Parathyroid adenoma (tissue), 2 donors: ENCODE measurements at regions not wholly inside any gene's neighbourhood (a gene's known extent, or its start where the extent isn't known, plus 50 kb on each side); places are given as distances from the start of the nearest gene placed in this dataset.

Experiments
- H2AFZ ChIP-seq: fragments of 300-600 bp; sonication (generic); one replicate; pipeline ENCODE4 v1.7.0; 2017; ENCODE audit warnings: antibody characterized with exemption, mild to moderate bottlenecking
- H3K27ac ChIP-seq: fragments of 300-600 bp; sonication (generic); one replicate; pipeline ENCODE4 v1.7.0; 2017
- H3K27me3 ChIP-seq: fragments of 300-600 bp; sonication (generic); one replicate; pipeline ENCODE4 v1.7.0; 2017; ENCODE audit warnings: low read length; ENCODE audit not compliant: control insufficient read depth, insufficient read depth
- H3K36me3 ChIP-seq: fragments of 300-600 bp; sonication (generic); one replicate; pipeline ENCODE4 v1.7.0; 2017; ENCODE audit warnings: low read length; ENCODE audit not compliant: control insufficient read depth, insufficient read depth
- H3K4me1 ChIP-seq: fragments of 300-600 bp; sonication (generic); one replicate; pipeline ENCODE4 v1.7.0; 2017; ENCODE audit warnings: control low read depth
- H3K4me2 ChIP-seq: fragments of 300-600 bp; sonication (generic); one replicate; pipeline ENCODE4 v1.7.0; 2017; ENCODE audit warnings: low read length
- H3K4me3 ChIP-seq: fragments of 300-600 bp; sonication (generic); one replicate; pipeline ENCODE4 v1.7.0; 2017; ENCODE audit warnings: low read depth, low read length
- H3K79me2 ChIP-seq: fragments of 300-600 bp; sonication (generic); one replicate; pipeline ENCODE4 v1.7.0; 2017; ENCODE audit warnings: control low read depth
- H3K9ac ChIP-seq: fragments of 300-600 bp; sonication (generic); one replicate; pipeline ENCODE4 v1.7.0; 2017; ENCODE audit warnings: mild to moderate bottlenecking
- H3K9me3 ChIP-seq: fragments of 300-600 bp; sonication (generic); one replicate; pipeline ENCODE4 v1.7.0; 2017; ENCODE audit warnings: low read length; ENCODE audit not compliant: control insufficient read depth
- CTCF ChIP-seq: fragments of 300-600 bp; sonication (generic); IDR thresholded peaks from one replicate; pipeline ENCODE4 v1.7.0; 2017; ENCODE audit warnings: antibody characterized with exemption, mild to moderate bottlenecking
- donor health status: primary hyperparathyroidism.

- Histone ChIP-seq H3K4me1 (no peaks in the 10 kb centered on the region), H3K4me2 (no peak overlapping the region), H3K9me3 (no peaks in the 10 kb centered on the region), H3K4me3 (no peak overlapping the region), H3K27ac (no peak overlapping the region), H2AFZ (no peak overlapping the region), H3K9ac (no peak overlapping the region), H3K36me3 (no peaks in the 10 kb centered on the region), H3K27me3 (no peaks in the 10 kb centered on the region), H3K79me2 (no peaks in the 10 kb centered on the region)
- TF ChIP-seq CTCF, result peak; percentile 37
Measured at GRCh38 chr1:90579212-90579802, 137.8 kb downstream of the BARHL2 start.

- no peaks in the 10 kb centered on the region for H3K27me3 ChIP-seq
- no peak for TF ChIP-seq CTCF
- no peak overlapping the region for H3K27ac ChIP-seq
- H3K4me3 ChIP-seq, result no peak overlapping the region
- H2AFZ ChIP-seq, result no peak overlapping the region
- H3K9ac ChIP-seq, result no peak overlapping the region
- no peaks in the 10 kb centered on the region for H3K4me1 ChIP-seq
- no peaks in the 10 kb centered on the region for H3K9me3 ChIP-seq
- no peaks in the 10 kb centered on the region for H3K79me2 ChIP-seq
- H3K36me3 ChIP-seq, result no peaks in the 10 kb centered on the region
- H3K4me2 ChIP-seq, result no peak overlapping the region
Measured at GRCh38 chr1:90574692-90575370, 142.3 kb downstream of the BARHL2 start.

- TF ChIP-seq CTCF, result no peak
- H3K79me2 ChIP-seq, result no peaks in the 10 kb centered on the region
- no peaks in the 10 kb centered on the region for H3K4me1 ChIP-seq
Measured at GRCh38 chr1:90573736-90574135, 143.4 kb downstream of the BARHL2 start.

DNA sequence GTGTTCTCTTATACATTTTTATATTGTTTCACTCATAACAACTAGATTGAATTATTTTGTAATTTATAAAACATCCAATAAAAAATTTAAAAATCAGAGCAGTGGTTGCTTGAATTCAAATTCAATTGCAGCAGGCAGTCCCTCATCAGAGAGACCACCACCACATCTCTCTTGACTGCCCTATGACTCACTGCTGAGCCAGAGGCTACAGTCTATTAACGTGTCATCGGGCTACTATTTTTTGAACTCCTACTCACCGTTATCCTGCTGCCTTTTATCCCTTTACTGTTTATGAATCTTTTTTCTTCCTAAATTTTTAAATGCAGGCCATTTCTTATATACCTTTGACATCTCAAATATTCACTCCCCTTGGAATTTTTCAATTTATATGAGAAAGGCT is 144.7 kb downstream of the BARHL2 start:
- TF ChIP-seq CTCF, result no peak

More at GRCh38 chr1:90573736-90574135, 143.4 kb downstream of the BARHL2 start:
- no peak overlapping the region for H2AFZ ChIP-seq
- H3K4me3 ChIP-seq, result no peak overlapping the region
- H3K27ac ChIP-seq, result no peak overlapping the region
- no peak overlapping the region for H3K4me2 ChIP-seq
- H3K9me3 ChIP-seq, result no peaks in the 10 kb centered on the region
- no peaks in the 10 kb centered on the region for H3K36me3 ChIP-seq
- no peaks in the 10 kb centered on the region for H3K27me3 ChIP-seq
- no peak overlapping the region for H3K9ac ChIP-seq

GRCh38 chr1:90568436-90568835 is 148.7 kb downstream of the BARHL2 start:
- Histone ChIP-seq H3K9me3 (no peaks in the 10 kb centered on the region), H3K4me2 (no peak overlapping the region), H3K36me3 (no peaks in the 10 kb centered on the region), H3K4me3 (no peak overlapping the region), H3K4me1 (no peaks in the 10 kb centered on the region), H3K9ac (no peak overlapping the region), H2AFZ (no peak overlapping the region), H3K79me2 (no peaks in the 10 kb centered on the region), H3K27ac (no peak overlapping the region), H3K27me3 (no peaks in the 10 kb centered on the region)
- TF ChIP-seq CTCF, result no peak

More for the DNA sequence above, 144.7 kb downstream of the BARHL2 start:
- Histone ChIP-seq H3K9me3 (no peaks in the 10 kb centered on the region), H3K9ac (no peak overlapping the region), H3K27me3 (no peaks in the 10 kb centered on the region), H3K4me3 (no peak overlapping the region), H3K79me2 (no peaks in the 10 kb centered on the region), H2AFZ (no peak overlapping the region), H3K27ac (no peak overlapping the region), H3K4me1 (no peaks in the 10 kb centered on the region), H3K4me2 (no peak overlapping the region), H3K36me3 (no peaks in the 10 kb centered on the region)
